Urothelium cell line (cell line): ENCODE measurements at regions not wholly inside any gene's neighbourhood (a gene's known extent, or its start where the extent isn't known, plus 50 kb on each side); places are given as distances from the start of the nearest gene placed in this dataset.
A peak's percentile ranks its signal among the peaks of the same experiment; 100 is the strongest.

Experiments used
- DNase-seq: peaks from one replicate; pipeline ENCODE4 v3.0.0; 2011; ENCODE audit warnings: low spot score, mixed read lengths
- FAIRE-seq: peaks from 2 replicates; lab custom pipeline; 2011; peaks lifted over from hg19 to GRCh38; lab: Jason Lieb, UNC

DNA sequence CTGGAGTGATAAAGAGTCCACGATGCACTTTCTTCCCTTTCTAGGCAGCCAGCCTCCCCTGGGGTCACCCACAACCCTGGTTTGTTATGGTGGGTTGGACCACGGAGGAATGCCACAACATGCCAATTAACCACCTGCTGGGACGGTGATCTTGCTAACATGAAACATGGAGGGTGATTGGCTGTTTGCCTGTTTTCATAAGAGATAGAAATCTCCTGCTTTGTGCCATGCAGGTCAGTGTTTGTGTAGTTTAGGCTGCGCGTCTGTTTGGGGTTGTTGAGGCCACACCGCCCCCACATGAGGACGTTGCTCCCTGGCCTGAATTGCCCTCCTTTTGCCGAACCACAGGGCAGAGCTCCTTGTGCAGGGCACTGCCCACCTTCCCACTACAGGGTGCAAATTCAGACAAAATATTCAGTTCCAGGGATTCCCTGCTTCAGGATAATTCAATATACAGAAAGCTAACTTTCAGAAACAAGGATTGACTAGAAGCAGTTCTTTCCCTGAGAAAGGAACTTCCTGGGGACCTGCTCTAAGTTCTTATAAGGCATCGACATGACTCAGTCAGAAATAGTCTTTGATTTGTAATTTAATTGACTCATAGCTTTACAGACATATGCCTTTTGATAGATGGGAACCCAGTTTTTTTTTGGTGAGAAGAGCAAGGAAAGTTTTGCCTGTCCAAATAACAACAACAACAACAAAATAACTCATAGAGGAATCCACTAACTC lies 427.6 kb downstream of the GADD45G start:
- DNase-seq (no peak), FAIRE-seq (peak; percentile 48)

DNA sequence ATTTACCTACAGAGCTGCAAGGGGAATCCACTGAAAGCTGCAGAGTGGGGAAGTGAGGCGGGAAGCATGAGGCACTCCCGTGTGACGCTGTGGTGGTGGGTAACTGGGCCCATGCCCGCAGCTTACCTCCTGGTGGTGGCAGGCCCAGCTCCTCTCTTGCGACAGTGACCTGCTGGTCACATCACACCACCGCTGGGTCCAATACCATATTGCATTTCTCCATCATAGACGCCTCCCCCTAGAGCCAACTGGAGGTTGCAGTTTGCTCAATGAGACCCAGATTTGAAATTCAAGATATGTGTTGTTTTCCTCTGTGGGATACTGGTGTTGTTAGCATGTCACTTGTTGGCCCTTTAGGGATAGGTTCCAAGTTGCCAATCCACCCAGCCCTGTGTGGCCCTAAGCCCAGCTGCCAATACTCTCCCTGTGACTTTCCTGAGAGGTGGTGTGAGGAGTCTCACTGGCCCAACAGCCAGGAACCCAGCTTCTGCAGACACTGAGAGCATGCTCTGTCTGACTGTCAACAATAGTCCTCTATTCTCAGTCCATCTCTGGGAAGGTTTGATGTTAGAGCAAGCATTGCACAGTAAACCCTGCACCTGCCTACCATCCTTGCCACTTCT lies 428.3 kb downstream of the GADD45G start:
- DNase-seq (no peak), FAIRE-seq (no peak)

- no peak for FAIRE-seq
- DNase-seq: no peak
Measured at GRCh38 chr9:90034071-90034470, 429.3 kb downstream of the GADD45G start.

DNA sequence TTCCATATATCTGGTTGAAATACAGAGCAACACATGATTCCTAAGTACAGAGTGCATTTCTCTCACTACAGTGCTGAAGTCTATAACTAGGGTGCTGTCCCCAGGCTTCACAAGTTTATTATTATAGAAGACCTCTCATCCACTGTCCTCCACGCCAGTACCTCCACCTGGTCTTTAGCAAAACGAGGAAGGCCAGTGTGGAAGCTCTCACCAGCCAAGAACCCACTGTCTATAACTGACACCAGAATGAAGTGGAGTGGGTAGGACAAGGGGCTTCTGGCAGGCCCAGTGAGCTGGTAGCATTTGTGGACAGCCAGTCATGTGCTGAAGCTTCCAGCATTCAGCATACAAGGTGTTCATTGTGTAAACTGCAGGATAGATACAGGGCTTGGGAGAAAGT lies 430.7 kb downstream of the GADD45G start:
- no peak for FAIRE-seq
- DNase-seq: no peak

GRCh38 chr9:90037146-90037797 lies 432.5 kb downstream of the GADD45G start:
- DNase-seq (no peak), FAIRE-seq (no peak)

DNA sequence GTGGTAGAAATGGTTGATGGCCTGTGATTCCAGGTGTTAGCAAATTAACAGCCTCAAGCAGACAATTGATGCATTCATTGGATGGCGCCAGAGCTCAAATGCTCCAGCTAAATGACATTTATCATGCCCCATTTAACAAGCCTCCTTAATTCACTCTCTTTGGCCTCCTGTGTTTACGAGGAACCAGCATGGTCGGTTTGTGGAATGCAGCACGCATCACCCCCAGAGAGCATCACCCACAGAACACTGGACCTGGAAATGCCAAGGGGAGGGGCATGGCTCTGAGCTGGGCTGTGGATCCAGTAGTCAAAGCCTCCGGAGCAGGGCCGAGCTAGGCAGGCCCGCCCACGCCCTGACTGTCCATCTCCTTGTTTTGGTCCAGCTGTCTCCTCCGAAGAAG lies 434.0 kb downstream of the GADD45G start:
- FAIRE-seq (no peak), DNase-seq (no peak)

- DNase-seq (no peak), FAIRE-seq (no peak)
Measured at GRCh38 chr9:90044263-90044662, 439.5 kb downstream of the GADD45G start.

- peak; percentile 40 for FAIRE-seq
- peak; percentile 71 for DNase-seq
Measured at GRCh38 chr9:90044710-90045151, 439.9 kb downstream of the GADD45G start.

- no peak for FAIRE-seq
- DNase-seq: no peak
Measured at GRCh38 chr9:90046317-90046861, 441.6 kb downstream of the GADD45G start.

GRCh38 chr9:90047828-90048227 lies 443.0 kb downstream of the GADD45G start:
- DNase-seq: no peak
- FAIRE-seq: no peak

DNA sequence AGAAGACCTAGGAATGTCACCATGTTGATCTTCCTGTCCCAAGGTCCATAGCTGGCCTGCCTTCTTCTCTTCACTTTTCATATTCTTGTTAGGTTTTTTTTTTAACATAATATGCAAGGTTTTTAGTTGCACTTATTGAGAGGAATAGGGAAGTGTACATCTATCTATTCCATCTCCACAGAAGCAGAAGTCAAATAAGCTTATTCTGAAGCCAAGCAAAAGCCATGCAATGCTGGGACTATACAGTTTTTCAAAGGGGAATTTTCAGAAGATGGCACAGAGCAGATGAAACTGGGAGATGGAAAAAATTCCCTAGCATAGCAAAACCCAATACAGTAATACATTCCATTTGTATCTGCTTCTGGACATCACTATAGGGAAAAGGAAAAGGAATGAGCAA lies 447.6 kb downstream of the GADD45G start:
- no peak for FAIRE-seq
- DNase-seq: no peak

DNA sequence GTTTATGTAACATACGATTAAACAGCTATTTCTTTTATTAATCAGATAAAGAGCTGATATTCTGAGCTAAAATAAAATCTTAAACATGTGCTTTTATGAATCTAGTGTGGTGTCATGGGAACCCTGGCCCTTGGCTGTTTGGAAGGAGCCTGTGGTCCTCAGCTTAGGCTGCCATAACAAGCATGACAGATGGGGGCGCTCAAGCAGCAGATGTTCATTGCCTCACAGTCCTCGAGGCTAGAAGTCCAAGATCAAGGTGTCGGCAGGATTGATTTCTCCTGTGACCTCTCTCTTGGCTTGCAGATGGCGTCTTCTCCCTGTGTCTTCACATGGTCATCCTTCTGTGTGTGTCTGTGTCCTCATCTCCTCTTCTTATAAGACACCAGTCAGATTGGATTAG lies 448.2 kb downstream of the GADD45G start:
- no peak for FAIRE-seq
- no peak for DNase-seq

DNA sequence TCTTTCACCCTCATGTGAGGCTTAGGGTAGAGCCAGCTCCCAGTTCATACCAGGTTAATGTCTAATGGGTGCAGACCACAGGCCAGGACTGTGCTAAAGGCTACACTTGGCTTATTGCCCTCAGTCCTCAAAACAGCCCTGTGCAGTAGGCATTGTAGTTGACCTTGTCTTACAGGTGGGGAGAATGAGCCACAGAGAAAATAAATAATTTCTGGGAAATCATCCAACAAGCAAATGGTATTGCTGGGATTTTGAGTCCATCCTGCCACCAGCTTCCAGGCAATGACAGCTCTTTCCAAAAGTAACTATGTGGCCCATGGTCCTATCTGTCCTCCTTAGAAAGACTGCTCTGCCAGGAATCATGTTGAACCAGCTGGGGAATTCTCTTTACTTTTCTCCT lies 450.0 kb downstream of the GADD45G start:
- DNase-seq (no peak), FAIRE-seq (no peak)

GRCh38 chr9:90055226-90055625 lies 450.4 kb downstream of the GADD45G start:
- FAIRE-seq (no peak), DNase-seq (no peak)

GRCh38 chr9:90057361-90057760 lies 452.5 kb downstream of the GADD45G start:
- no peak for DNase-seq
- no peak for FAIRE-seq

DNA sequence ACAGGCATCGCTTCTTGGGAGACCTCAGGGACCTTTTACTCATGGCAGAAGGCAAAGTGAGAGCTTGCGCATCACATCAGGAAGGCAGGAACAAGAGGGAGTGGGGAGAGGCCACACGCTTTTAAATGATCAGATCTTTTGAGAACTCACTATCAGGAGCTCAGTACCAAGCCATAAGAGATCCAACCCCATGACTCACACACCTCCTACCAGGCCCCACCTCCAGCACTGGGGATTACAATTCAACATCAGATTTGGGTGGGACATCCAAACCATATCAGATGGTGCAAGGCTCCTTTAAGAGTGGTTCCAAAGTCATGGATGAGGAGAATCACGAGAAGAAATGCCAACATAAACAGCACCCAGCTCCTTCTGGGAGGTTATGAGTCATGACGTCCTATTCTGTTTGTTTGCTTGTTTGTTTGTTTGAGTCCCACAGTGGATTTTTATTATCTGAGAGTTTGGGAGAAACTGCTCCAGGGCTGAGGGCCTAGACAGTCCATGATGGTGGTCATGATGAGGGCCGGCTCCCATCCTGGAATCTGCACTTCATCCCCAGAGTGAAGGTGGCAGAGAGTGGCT lies 453.5 kb downstream of the GADD45G start:
- DNase-seq (no peak), FAIRE-seq (no peak)

DNA sequence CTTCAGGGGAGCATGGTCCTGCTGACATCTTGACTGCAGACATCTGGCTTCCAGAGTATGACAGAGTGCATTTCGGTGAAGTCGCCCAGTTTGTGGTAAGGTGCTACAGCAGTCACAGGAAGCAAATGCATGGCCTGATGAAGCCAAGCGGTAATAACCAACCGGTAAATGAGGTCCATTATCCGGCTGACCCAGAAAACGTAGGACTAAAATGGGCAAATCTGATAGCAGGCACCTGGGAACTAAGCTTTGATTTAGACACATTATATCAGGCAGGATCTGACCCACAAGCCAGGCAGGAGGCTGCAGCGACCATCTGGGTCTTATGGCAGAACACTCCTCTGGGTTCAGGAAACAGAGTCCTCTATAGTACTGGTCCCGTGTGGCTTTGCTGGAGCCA lies 454.6 kb downstream of the GADD45G start:
- no peak for DNase-seq
- no peak for FAIRE-seq

GRCh38 chr9:90060256-90060655 lies 455.4 kb downstream of the GADD45G start:
- FAIRE-seq: no peak
- DNase-seq: no peak

DNA sequence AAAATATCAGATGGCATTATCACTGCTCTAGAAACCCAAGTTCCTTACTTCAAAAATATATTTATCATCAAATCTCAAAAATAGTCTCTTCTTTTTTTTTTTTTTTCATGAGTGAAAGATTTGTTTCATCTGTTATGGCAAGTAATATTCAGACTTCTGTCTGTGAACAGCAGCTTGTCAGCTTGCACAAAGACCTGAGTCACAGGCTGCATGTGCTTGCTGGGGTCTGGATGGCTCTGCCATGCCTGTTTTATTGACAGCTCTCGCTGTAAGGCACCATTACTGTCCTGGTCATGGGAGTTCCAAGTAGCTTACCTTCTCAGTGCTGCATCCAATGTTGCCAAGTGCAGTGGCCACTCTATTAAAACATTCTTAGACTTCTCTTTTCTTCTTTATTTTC lies 456.4 kb downstream of the GADD45G start:
- no peak for DNase-seq
- no peak for FAIRE-seq

DNA sequence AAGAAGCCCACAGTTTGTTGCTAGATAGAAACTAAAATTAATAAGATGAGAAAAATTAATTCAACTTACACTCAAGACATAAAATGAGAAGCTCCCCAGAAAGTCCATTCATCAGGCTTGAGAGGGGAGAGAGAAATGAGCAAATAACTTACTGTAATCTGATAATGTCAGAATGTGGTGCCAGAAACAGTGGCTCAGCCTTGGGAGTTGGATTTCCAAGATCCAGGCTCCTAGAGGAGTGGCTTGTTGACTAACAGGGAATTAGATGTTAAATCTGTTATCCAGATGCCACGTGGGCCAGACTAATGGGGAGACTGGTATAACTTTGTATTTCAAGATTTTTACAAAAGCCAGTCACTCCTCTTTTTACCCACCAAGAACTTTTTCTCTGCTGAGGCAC lies 458.2 kb downstream of the GADD45G start:
- FAIRE-seq: no peak
- DNase-seq: no peak

DNA sequence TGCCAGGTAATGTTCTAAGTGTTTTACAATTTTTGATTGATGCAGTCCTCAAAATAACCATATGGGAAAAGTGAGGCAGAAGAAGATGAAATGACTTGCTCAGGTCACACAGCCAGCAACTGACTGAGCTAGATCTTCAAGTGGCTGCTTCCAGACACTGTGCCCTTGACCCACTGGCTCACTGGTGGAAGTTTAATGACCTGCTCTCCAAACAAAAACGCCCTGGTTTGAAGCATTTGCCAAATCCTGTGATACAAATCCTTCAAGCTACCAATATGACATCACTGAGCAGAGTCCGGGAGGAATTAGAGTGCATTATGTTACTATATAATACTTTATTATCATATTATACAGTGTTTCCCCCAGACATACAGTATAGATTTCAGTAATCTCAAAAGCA lies 459.4 kb downstream of the GADD45G start:
- no peak for DNase-seq
- FAIRE-seq: no peak

DNA sequence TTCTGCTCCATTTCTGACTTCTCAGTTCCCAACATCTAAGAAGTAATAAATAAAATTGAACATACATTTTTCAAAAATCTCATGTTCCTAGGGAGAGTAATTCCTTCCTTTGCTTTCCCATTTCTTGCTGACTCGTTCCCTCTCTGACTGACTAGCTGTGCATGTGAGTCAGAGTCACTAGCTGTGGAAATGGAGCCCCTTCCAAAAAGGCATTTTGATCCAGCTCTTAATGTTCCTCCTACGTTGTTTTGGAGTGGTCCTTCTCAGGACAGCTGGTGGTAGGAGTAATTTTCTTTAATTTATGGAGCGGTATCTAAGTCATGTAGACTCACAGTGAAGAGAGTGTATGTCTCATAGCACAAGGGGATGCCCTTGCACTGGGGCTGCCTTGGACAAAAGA lies 460.2 kb downstream of the GADD45G start:
- DNase-seq: no peak
- FAIRE-seq: no peak
